Endodermal cell (in vitro differentiated cells): ENCODE measurements at regions not wholly inside any gene's neighbourhood (a gene's known extent, or its start where the extent isn't known, plus 50 kb on each side); places are given as distances from the start of the nearest gene placed in this dataset.

Source experiments
- DNase-seq: peaks from one replicate; pipeline ENCODE4 v3.0.0-alpha.2; 2017
- H3K27ac ChIP-seq: 2 replicates; pipeline ENCODE4 v1.5.1; 2013; ENCODE audit warnings: mild to moderate bottlenecking, low read depth, low read length, moderate library complexity
- H3K27me3 ChIP-seq: 2 replicates; pipeline ENCODE4 v1.6.1; 2013; ENCODE audit warnings: mild to moderate bottlenecking, low read length, moderate library complexity; ENCODE audit not compliant: insufficient read depth, control insufficient read depth, poor library complexity, severe bottlenecking
- H3K36me3 ChIP-seq: 2 replicates; pipeline ENCODE4 v1.7.0; 2013; ENCODE audit warnings: mild to moderate bottlenecking, low read length, moderate library complexity; ENCODE audit not compliant: control insufficient read depth, insufficient read depth
- H3K4me1 ChIP-seq: one replicate; pipeline ENCODE4 v1.7.0; 2013; ENCODE audit warnings: low read length; ENCODE audit not compliant: control insufficient read depth, insufficient read depth
- H3K4me3 ChIP-seq: 2 replicates; pipeline ENCODE4 v1.5.1; 2013; ENCODE audit warnings: mild to moderate bottlenecking, low read length, moderate library complexity
- H3K9ac ChIP-seq: 2 replicates; pipeline ENCODE4 v1.6.1; 2013; ENCODE audit warnings: mild to moderate bottlenecking, low read length, moderate library complexity; ENCODE audit not compliant: poor library complexity, severe bottlenecking; ENCODE audit errors: extremely low read depth
- H3K9me3 ChIP-seq: 2 replicates; pipeline ENCODE4 v1.6.1; 2013; ENCODE audit warnings: mild to moderate bottlenecking, low read length, moderate library complexity; ENCODE audit not compliant: control insufficient read depth
- H3K27ac Mint-ChIP-seq: 2 replicates; pipeline ENCODE4 v1.8.0; 2020; ENCODE audit warnings: mixed read lengths
- H3K27me3 Mint-ChIP-seq: 2 replicates; pipeline ENCODE4 v1.8.0; 2021; ENCODE audit warnings: mild to moderate bottlenecking, mixed read lengths; ENCODE audit not compliant: insufficient read depth
- H3K36me3 Mint-ChIP-seq: 2 replicates; pipeline ENCODE4 v1.8.0; 2020; ENCODE audit warnings: low read depth, mixed read lengths
- H3K4me1 Mint-ChIP-seq: 2 replicates; pipeline ENCODE4 v1.8.0; 2020; ENCODE audit warnings: mixed read lengths
- H3K4me3 Mint-ChIP-seq: 2 replicates; pipeline ENCODE4 v1.8.0; 2020; ENCODE audit warnings: mild to moderate bottlenecking, moderate library complexity, mixed read lengths
- H3K9me3 Mint-ChIP-seq: 2 replicates; pipeline ENCODE4 v1.8.0; 2020; ENCODE audit warnings: mild to moderate bottlenecking, mixed read lengths
- CTCF ChIP-seq: fragments of 200-600 bp; sonication (generic); conservative IDR thresholded peaks from 2 replicates; pipeline ENCODE4 v1.5.0; 2021; ENCODE audit warnings: antibody characterized with exemption, mild to moderate bottlenecking
- WGBS, 2 experiments: methylation state at CpG; one replicate each; pipeline versions ENCODE4 v1.1.5 to v1.1.7; 2013; ENCODE audit warnings: missing lambda C conversion rate in 2 of 2, mixed read lengths in 1 of 2; ENCODE audit not compliant: insufficient coverage in 1 of 2, insufficient read length in 1 of 2; 5-methylcytosine and 5-hydroxymethylcytosine counted together

GRCh38 chr13:59510386-59510785, 653.3 kb downstream of the DIAPH3 start:
- H3K4me1 Mint-ChIP-seq: peaks cover 19% of the 10 kb centered on the region
- no peaks in the 10 kb centered on the region for H3K36me3 Mint-ChIP-seq
- no peak for TF ChIP-seq CTCF
- DNase-seq: no peak
- no peaks in the 10 kb centered on the region for H3K27me3 ChIP-seq
- H3K4me1 ChIP-seq: no peaks in the 10 kb centered on the region
- H3K27me3 Mint-ChIP-seq: no peaks in the 10 kb centered on the region
- H3K4me3 ChIP-seq: no peak overlapping the region
- no peaks in the 10 kb centered on the region for H3K9me3 ChIP-seq
- no peak overlapping the region for H3K27ac ChIP-seq
- no peaks in the 10 kb centered on the region for H3K36me3 ChIP-seq
- H3K4me3 Mint-ChIP-seq: no peak overlapping the region
- 94 to 95% methylated on average over 4 of the region's 4 CpGs for WGBS, 2 experiments
- H3K9ac ChIP-seq: no peak overlapping the region
- no peak overlapping the region for H3K27ac Mint-ChIP-seq
- H3K9me3 Mint-ChIP-seq: no peaks in the 10 kb centered on the region

GRCh38 chr13:59513686-59514085, 650.0 kb downstream of the DIAPH3 start:
- DNase-seq: no peak
- no peak overlapping the region for H3K9ac ChIP-seq
- no peaks in the 10 kb centered on the region for H3K27me3 Mint-ChIP-seq
- no peaks in the 10 kb centered on the region for H3K9me3 ChIP-seq
- H3K27ac Mint-ChIP-seq: no peak overlapping the region
- 93 to 100% methylated on average over 1 of the region's 1 CpG for WGBS, 2 experiments
- peaks cover 23% of the 10 kb centered on the region for H3K4me1 Mint-ChIP-seq
- no peaks in the 10 kb centered on the region for H3K36me3 Mint-ChIP-seq
- H3K4me3 Mint-ChIP-seq: no peak overlapping the region
- H3K4me1 ChIP-seq: no peaks in the 10 kb centered on the region
- no peak overlapping the region for H3K4me3 ChIP-seq
- no peak overlapping the region for H3K27ac ChIP-seq
- H3K9me3 Mint-ChIP-seq: peaks cover 2% of the 10 kb centered on the region
- H3K27me3 ChIP-seq: no peaks in the 10 kb centered on the region
- no peak for TF ChIP-seq CTCF
- H3K36me3 ChIP-seq: no peaks in the 10 kb centered on the region

GRCh38 chr13:59514316-59514715, 649.4 kb downstream of the DIAPH3 start:
- Mint-ChIP-seq H3K36me3 (no peaks in the 10 kb centered on the region), H3K27me3 (no peaks in the 10 kb centered on the region), H3K4me3 (no peak overlapping the region), H3K4me1 (peaks cover 25% of the 10 kb centered on the region), H3K27ac (peak overlapping the region; percentile 63), H3K9me3 (peaks cover 2% of the 10 kb centered on the region)
- no peaks in the 10 kb centered on the region for H3K9me3 ChIP-seq
- no peak overlapping the region for H3K9ac ChIP-seq
- H3K4me1 ChIP-seq: no peaks in the 10 kb centered on the region
- DNase-seq: no peak
- WGBS, 2 experiments: 96% methylated on average over 5 of the region's 5 CpGs; no CpG with 5 or more reads in 1 of the 2 experiments
- H3K4me3 ChIP-seq: no peak overlapping the region
- no peak overlapping the region for H3K27ac ChIP-seq
- no peaks in the 10 kb centered on the region for H3K27me3 ChIP-seq
- no peak for TF ChIP-seq CTCF
- no peaks in the 10 kb centered on the region for H3K36me3 ChIP-seq
